NB4 (cell line): ENCODE measurements at regions not wholly inside any gene's neighbourhood (a gene's known extent, or its start where the extent isn't known, plus 50 kb on each side); places are given as distances from the start of the nearest gene placed in this dataset.

Source experiments
- DNase-seq: peaks from one replicate; pipeline ENCODE4 v3.0.0; 2010; ENCODE audit warnings: low read depth
- H3K4me3 ChIP-seq: one replicate; pipeline ENCODE4 v1.5.1; 2011; ENCODE audit warnings: mild to moderate bottlenecking, low read depth, low read length, moderate library complexity
- MYC ChIP-seq: IDR thresholded peaks from 2 replicates; pipeline ENCODE4 v1.6.1; 2011; ENCODE audit warnings: low read depth, low read length
- POLR2A ChIP-seq: IDR thresholded peaks from 2 replicates; pipeline ENCODE4 v1.6.1; 2011; ENCODE audit warnings: mild to moderate bottlenecking; ENCODE audit not compliant: insufficient read length; ENCODE audit errors: extremely low read depth
- TF ChIP-seq, protein P1 (sequence below): IDR thresholded peaks from one replicate; pipeline ENCODE4 v1.5.1; 2012; ENCODE audit warnings: low read depth, low read length
- TF ChIP-seq, protein P2 (sequence below): IDR thresholded peaks from 2 replicates; pipeline ENCODE4 v1.6.1; 2011; ENCODE audit warnings: low read depth, low read length

DNA sequence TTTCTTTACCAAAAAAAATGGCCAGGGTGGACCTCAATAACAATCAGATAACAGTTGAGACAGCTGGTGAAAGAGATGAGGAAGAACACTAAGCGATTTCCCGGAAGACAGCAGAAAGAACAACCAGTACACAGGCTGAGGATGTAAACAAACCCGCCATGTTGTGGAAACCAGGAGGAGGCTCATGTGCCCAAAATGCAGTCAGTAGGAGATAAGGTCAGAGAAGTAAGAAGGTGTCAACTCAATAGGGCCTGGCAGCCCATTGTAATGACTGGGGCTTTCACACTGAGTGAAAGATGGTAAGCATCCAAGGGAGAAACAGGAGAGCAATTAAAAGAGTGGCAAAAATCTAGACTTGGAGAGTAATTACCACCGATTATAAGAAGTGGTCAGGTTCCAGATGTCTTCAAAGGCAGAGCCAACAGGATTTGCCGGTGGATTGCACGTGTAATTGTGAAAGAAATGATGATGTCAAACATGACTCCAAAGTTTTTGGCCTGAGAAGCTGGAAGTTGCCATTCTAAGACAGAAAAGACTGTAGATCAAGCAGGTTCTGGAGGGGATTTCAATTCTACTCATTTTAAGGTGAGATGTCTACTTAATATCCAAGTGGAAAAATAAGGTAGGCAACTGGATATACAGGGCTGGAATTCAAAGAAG, 77.7 kb upstream of the CYP1B1 start:
- TF ChIP-seq MYC (no peak), POLR2A (no peak)
- TF ChIP-seq, protein P1, sequence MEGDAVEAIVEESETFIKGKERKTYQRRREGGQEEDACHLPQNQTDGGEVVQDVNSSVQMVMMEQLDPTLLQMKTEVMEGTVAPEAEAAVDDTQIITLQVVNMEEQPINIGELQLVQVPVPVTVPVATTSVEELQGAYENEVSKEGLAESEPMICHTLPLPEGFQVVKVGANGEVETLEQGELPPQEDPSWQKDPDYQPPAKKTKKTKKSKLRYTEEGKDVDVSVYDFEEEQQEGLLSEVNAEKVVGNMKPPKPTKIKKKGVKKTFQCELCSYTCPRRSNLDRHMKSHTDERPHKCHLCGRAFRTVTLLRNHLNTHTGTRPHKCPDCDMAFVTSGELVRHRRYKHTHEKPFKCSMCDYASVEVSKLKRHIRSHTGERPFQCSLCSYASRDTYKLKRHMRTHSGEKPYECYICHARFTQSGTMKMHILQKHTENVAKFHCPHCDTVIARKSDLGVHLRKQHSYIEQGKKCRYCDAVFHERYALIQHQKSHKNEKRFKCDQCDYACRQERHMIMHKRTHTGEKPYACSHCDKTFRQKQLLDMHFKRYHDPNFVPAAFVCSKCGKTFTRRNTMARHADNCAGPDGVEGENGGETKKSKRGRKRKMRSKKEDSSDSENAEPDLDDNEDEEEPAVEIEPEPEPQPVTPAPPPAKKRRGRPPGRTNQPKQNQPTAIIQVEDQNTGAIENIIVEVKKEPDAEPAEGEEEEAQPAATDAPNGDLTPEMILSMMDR = no peak
- TF ChIP-seq, protein P2, sequence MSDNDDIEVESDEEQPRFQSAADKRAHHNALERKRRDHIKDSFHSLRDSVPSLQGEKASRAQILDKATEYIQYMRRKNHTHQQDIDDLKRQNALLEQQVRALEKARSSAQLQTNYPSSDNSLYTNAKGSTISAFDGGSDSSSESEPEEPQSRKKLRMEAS = no peak
- no peak for DNase-seq
- H3K4me3 ChIP-seq = no peak overlapping the region

DNA sequence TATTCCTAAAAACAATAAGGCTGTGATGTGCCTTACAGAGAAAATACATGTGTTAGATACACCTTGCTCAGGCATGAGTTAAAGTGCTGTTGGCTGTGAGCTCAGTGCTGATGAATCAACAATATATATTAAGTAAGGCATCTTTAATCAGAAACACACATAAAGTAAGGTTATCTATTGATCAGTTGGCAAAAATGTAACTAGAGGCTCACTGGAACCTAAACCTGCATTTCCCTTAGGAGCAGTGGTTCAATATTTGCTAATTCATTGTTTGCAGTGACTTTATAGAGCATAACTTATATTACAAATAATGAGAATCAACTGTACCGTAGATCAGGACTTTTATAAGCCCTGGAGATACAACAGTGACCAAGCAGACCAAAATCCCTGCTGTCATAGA, 77.0 kb upstream of the CYP1B1 start:
- TF ChIP-seq, protein P2 = no peak
- TF ChIP-seq POLR2A (no peak), MYC (no peak)
- TF ChIP-seq, protein P1 = no peak
- H3K4me3 ChIP-seq = no peak overlapping the region
- DNase-seq = no peak

DNA sequence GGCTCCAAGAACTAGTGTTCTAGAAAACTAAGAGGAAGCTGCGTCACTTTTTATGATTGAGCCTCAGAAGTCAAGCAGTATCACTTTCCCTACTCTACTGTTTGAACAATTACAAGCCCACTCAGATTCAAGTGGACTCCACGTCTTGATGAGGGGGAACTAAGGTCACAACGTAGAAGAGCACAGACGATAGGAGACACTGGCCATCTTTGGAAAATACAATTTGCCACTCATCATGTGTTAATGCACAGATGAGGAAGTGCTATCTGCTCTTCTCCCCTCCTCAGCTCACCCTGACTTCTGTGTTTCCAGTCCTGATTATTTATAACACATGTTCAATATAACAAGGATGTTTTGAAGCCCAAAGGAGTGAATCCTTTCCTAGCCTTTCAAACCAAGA, 76.1 kb upstream of the CYP1B1 start:
- no peak for DNase-seq
- TF ChIP-seq MYC (no peak), POLR2A (no peak)
- TF ChIP-seq, protein P2 = no peak
- TF ChIP-seq, protein P1 = no peak

DNA sequence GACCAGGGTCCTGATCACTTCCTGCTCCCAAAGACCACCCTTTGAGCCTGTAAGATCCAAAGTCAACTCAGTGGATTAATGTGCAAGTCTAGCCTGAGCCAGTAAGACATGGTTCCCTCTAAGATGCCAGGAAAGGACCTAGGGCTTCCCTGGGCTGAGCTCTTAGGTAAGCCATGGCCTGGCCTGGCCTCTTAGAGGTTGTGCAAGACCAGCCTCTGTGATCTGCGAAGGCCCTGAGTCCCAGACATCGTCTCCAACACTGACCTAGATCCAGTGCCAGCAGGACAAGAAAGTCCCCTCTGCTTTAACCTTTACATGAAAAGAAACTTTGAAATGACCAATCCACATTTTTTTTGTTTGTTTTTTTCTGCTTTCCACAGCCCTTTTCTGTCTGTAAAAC, 73.6 kb upstream of the CYP1B1 start:
- peak; percentile 45 for DNase-seq
- H3K4me3 ChIP-seq = no peak overlapping the region
- TF ChIP-seq, protein P1 = no peak
- TF ChIP-seq, protein P2 = no peak
- TF ChIP-seq MYC (no peak), POLR2A (no peak)

More for the DNA sequence above, 76.1 kb upstream of the CYP1B1 start:
- no peak overlapping the region for H3K4me3 ChIP-seq

DNA sequence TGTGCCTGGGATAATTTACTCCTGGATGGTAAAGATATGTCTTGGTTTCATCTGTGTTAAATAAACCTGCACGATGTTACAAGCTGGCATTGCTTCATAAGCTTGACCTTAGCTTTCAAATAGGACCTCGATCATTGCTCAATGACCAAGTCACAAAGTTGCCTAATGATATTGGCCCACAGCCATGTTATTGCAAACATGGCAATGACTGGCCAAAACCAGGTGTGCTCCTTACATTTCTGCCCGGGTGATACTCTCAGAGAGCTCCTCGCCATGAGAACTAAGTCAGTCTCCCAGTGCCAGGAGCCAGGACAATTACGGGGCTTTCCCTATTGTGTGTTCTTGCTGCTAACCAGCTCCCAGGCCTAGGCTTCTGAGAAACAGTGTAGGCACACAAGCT, 72.5 kb upstream of the CYP1B1 start:
- TF ChIP-seq, protein P2 = peak; percentile 37; the same call in 1 of the 2 replicates
- TF ChIP-seq, protein P1 = no peak
- peak; percentile 50; the same call in 1 of the 2 replicates for TF ChIP-seq MYC
- peak; percentile 88 for DNase-seq
- no peak overlapping the region for H3K4me3 ChIP-seq
